ENCODE measurements at regions not wholly inside any gene's neighbourhood (a gene's known extent, or its start where the extent isn't known, plus 50 kb on each side); places are given as distances from the start of the nearest gene placed in this dataset.

DNA sequence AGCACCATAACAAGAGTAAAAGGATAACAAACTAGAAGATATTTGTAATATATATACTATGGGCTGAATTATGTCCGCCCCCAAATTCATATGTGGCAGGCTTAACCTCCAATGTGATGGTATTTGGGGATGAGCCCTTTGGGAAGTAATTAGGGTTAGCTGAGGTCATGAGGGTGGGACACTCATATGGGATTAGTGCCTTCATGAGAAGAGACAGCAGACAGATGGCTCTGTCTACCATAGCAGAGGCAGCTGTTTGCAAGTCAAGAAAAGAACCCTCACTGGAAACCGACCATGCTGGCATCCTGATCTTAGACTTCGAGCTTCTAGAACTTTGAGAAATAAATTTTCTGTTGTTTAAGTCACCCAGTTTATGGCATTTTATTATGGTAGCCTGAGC, 303.6 kb downstream of the LMO4 start:
- TF ChIP-seq POLR2A (IDR thresholded peaks at IDR 0.05; ENCODE audit: low read depth, low read length) = no peak
- no peak for TF ChIP-seq TAF1 (IDR thresholded peaks at IDR 0.05; ENCODE audit: low read depth, low read length)
- no peak for TF ChIP-seq POLR2AphosphoS5 (IDR thresholded peaks at IDR 0.05; ENCODE audit: low read depth, low read length)
